SK-N-SH (cell line): ENCODE measurements at regions not wholly inside any gene's neighbourhood (a gene's known extent, or its start where the extent isn't known, plus 50 kb on each side); places are given as distances from the start of the nearest gene placed in this dataset.

Experiments
- CTCF ChIA-PET: fragments of 300-600, 350-600 bp; formaldehyde crosslinking; extraction: SDS; loops from one replicate; lab custom pipeline; 2021; lab: Yijun Ruan, JAX
- POLR2A ChIA-PET: fragments of 350-600 bp; sonication (Branson Sonifier 250); formaldehyde crosslinking; extraction: SDS; loops from one replicate; lab custom pipeline; 2020; ENCODE audit warnings: antibody characterized with exemption, inconsistent platforms; lab: Yijun Ruan, JAX
- DNase-seq: peaks from one replicate; pipeline ENCODE4 v3.0.0; 2012
- H2AFZ ChIP-seq: fragments of 200-600 bp; sonication (generic); 2 replicates; pipeline ENCODE4 v1.8.1; 2016; ENCODE audit warnings: antibody characterized with exemption, mild to moderate bottlenecking, low read depth
- H3F3A ChIP-seq: fragments of 200-600 bp; sonication (generic); replicated peaks from 2 replicates; pipeline ENCODE3; 2016; ENCODE audit warnings: antibody characterized with exemption, mild to moderate bottlenecking; ENCODE audit not compliant: insufficient read depth
- H3K27ac ChIP-seq, 2 experiments: fragments of 200-500 bp in 1 of 2; fragments of 200-600 bp in 1 of 2; sonication (Bioruptor generic) in 1 of 2; sonication (generic), shearing (Covaris generic) in 1 of 2; 2 replicates each; pipeline versions ENCODE4 v1.5.1 to v1.6.1; 2014 to 2016; ENCODE audit warnings: low read depth in 2 of 2, inconsistent platforms in 1 of 2, low read length in 1 of 2, mild to moderate bottlenecking in 1 of 2, mixed read lengths in 1 of 2
- H3K27me3 ChIP-seq: fragments of 200-600 bp; sonication (generic), shearing (Covaris generic); 2 replicates; pipeline ENCODE4 v1.6.1; 2016; ENCODE audit warnings: mixed run types; ENCODE audit not compliant: insufficient read depth
- H3K36me3 ChIP-seq, 2 experiments: fragments of 200-500 bp in 1 of 2; fragments of 200-600 bp in 1 of 2; sonication (Bioruptor generic) in 1 of 2; sonication (generic) in 1 of 2; replicated peaks in 1 of 2; 2 replicates each; pipeline versions ENCODE3 to v1.5.1; 2014 to 2016; ENCODE audit warnings: low read length in 1 of 2, mild to moderate bottlenecking in 1 of 2; ENCODE audit not compliant: insufficient read depth in 2 of 2, control insufficient read depth in 1 of 2
- H3K4me1 ChIP-seq, 2 experiments: fragments of 200-500 bp in 1 of 2; fragments of 200-600 bp in 1 of 2; sonication (Bioruptor generic) in 1 of 2; sonication (generic), shearing (Covaris generic) in 1 of 2; 2 replicates each; pipeline versions ENCODE4 v1.5.1 to v1.6.1; 2014 to 2016; ENCODE audit warnings: low read depth in 1 of 2, low read length in 1 of 2, mixed run types in 1 of 2; ENCODE audit not compliant: insufficient read depth in 2 of 2, control insufficient read depth in 1 of 2
- H3K4me2 ChIP-seq: fragments of 200-600 bp; sonication (generic), shearing (Covaris generic); 2 replicates; pipeline ENCODE4 v1.6.1; 2017; ENCODE audit warnings: mixed run types
- H3K4me3 ChIP-seq, 2 experiments: fragments of 200-500 bp in 1 of 2; fragments of 200-600 bp in 1 of 2; sonication (Bioruptor generic) in 1 of 2; sonication (generic), shearing (Covaris generic) in 1 of 2; 2 replicates each; pipeline versions ENCODE4 v1.5.1 to v1.8.1; 2014 to 2016; ENCODE audit warnings: low read depth in 2 of 2, inconsistent platforms in 1 of 2, low read length in 1 of 2, mild to moderate bottlenecking in 1 of 2, mixed read lengths in 1 of 2, moderate library complexity in 1 of 2
- H3K79me2 ChIP-seq: fragments of 200-600 bp; sonication (generic); 2 replicates; pipeline ENCODE4 v1.8.1; 2017; ENCODE audit warnings: mild to moderate bottlenecking; ENCODE audit not compliant: insufficient read depth
- H3K9ac ChIP-seq: fragments of 200-600 bp; sonication (generic); 2 replicates; pipeline ENCODE4 v1.6.1; 2017; ENCODE audit warnings: mixed run types
- H3K9me2 ChIP-seq: fragments of 200-600 bp; sonication (generic); 2 replicates; pipeline ENCODE4 v1.6.1; 2017; ENCODE audit warnings: mixed run types
- H3K9me3 ChIP-seq: fragments of 200-600 bp; sonication (generic); 2 replicates; pipeline ENCODE4 v1.6.1; 2017; ENCODE audit warnings: mixed run types, mild to moderate bottlenecking, moderate library complexity
- H4K20me1 ChIP-seq: fragments of 200-600 bp; sonication (generic); 2 replicates; pipeline ENCODE4 v1.6.1; 2017; ENCODE audit warnings: mild to moderate bottlenecking, mixed run types; ENCODE audit not compliant: insufficient read depth
- CHD2 ChIP-seq: fragments of 150-350 bp; IDR thresholded peaks from 2 replicates; pipeline ENCODE4 v1.6.1; 2018; ENCODE audit warnings: low read length; ENCODE audit not compliant: partially characterized antibody
- ELF1 ChIP-seq: IDR thresholded peaks from 2 replicates; pipeline ENCODE4 v1.4.0; 2012
- EP300 ChIP-seq, 2 experiments: IDR thresholded peaks; 2 replicates each; pipeline versions ENCODE4 v1.4.0 to v1.6.1; 2012; ENCODE audit warnings: borderline replicate concordance in 1 of 2, low read depth in 1 of 2, low read length in 1 of 2
- EZH2phosphoT487 ChIP-seq: fragments of 200-600 bp; sonication (generic); IDR thresholded peaks from 2 replicates; pipeline ENCODE4 v1.6.1; 2017; ENCODE audit warnings: low read depth, mixed run types, mild to moderate bottlenecking, antibody characterized with exemption, moderate library complexity, borderline replicate concordance
- FOXM1 ChIP-seq: IDR thresholded peaks from 2 replicates; pipeline ENCODE4 v1.4.0; 2012; ENCODE audit warnings: low read depth, mild to moderate bottlenecking
- GABPA ChIP-seq: IDR thresholded peaks from 2 replicates; pipeline ENCODE4 v1.4.0; 2012; ENCODE audit warnings: low read depth, mild to moderate bottlenecking
- IRF3 ChIP-seq: fragments of 150-350 bp; IDR thresholded peaks from 2 replicates; pipeline ENCODE4 v1.6.1; 2016; ENCODE audit warnings: mild to moderate bottlenecking, low read depth, low read length
- NRF1 ChIP-seq: IDR thresholded peaks from 2 replicates; pipeline ENCODE4 v1.6.1; 2012; ENCODE audit warnings: low read depth, mild to moderate bottlenecking, low read length
- PBX3 ChIP-seq: IDR thresholded peaks from 2 replicates; pipeline ENCODE4; 2012
- RAD21 ChIP-seq: IDR thresholded peaks from 2 replicates; pipeline ENCODE4 v1.6.1; 2012; ENCODE audit warnings: mild to moderate bottlenecking, low read length
- REST ChIP-seq: IDR thresholded peaks from 2 replicates; pipeline ENCODE4 v1.6.1; 2012; ENCODE audit warnings: mild to moderate bottlenecking, low read depth, low read length, moderate library complexity
- RXRA ChIP-seq: IDR thresholded peaks from 2 replicates; pipeline ENCODE4 v1.4.0; 2012; ENCODE audit warnings: low read depth, mild to moderate bottlenecking, borderline replicate concordance
- USF1 ChIP-seq: IDR thresholded peaks from 2 replicates; pipeline ENCODE4 v1.4.0; 2012; ENCODE audit warnings: low read depth, borderline replicate concordance
- WGBS: methylation state at CpG from one replicate; pipeline ENCODE4 v1.1.6; 2017; ENCODE audit warnings: low lambda C conversion rate; 5-methylcytosine and 5-hydroxymethylcytosine counted together

- H2AFZ ChIP-seq = no peak overlapping the region
- H3K27ac ChIP-seq = no peak overlapping the region
- no peaks in the 10 kb centered on the region for H3K9me3 ChIP-seq
- no peaks in the 10 kb centered on the region for H3K36me3 ChIP-seq
- H3K4me3 ChIP-seq = no peak overlapping the region
- no peak for TF ChIP-seq RXRA
- TF ChIP-seq CHD2 = no peak
- TF ChIP-seq PBX3 = no peak
- TF ChIP-seq GABPA = no peak
- TF ChIP-seq ELF1 = no peak
- TF ChIP-seq REST = no peak
- no peak for TF ChIP-seq EP300 (IDR thresholded peaks at IDR 0.05; ENCODE audit: borderline replicate concordance in 1 of 2, low read depth in 1 of 2, low read length in 1 of 2)
- TF ChIP-seq RAD21 = no peak
- no peak for TF ChIP-seq USF1
- no peak for TF ChIP-seq FOXM1
- no peak for TF ChIP-seq EZH2phosphoT487
- no peak for TF ChIP-seq IRF3
- TF ChIP-seq NRF1 = no peak
- TF ChIP-seq, all 33 proteins: peak for 0
- ChIA-PET CTCF (no interaction called here), POLR2A (no interaction called here)
- 71% methylated on average over 22 of the region's 28 CpGs for WGBS
- no peak overlapping the region for H3K9ac ChIP-seq
- no peaks in the 10 kb centered on the region for H3F3A ChIP-seq
- DNase-seq = no peak
- no peaks in the 10 kb centered on the region for H3K27me3 ChIP-seq
- H3K4me1 ChIP-seq = peaks cover 0 to 29% of the 10 kb centered on the region in 2 experiments; a peak in 1 of 4 replicates
- no peaks in the 10 kb centered on the region for H3K79me2 ChIP-seq
- no peaks in the 10 kb centered on the region for H3K9me2 ChIP-seq
- no peaks in the 10 kb centered on the region for H4K20me1 ChIP-seq
- no peak overlapping the region for H3K4me2 ChIP-seq
Measured at GRCh38 chr12:131434208-131435125, 276.4 kb upstream of the SFSWAP start.
